ENCODE measurements at regions not wholly inside any gene's neighbourhood (a gene's known extent, or its start where the extent isn't known, plus 50 kb on each side); places are given as distances from the start of the nearest gene placed in this dataset.

DNA sequence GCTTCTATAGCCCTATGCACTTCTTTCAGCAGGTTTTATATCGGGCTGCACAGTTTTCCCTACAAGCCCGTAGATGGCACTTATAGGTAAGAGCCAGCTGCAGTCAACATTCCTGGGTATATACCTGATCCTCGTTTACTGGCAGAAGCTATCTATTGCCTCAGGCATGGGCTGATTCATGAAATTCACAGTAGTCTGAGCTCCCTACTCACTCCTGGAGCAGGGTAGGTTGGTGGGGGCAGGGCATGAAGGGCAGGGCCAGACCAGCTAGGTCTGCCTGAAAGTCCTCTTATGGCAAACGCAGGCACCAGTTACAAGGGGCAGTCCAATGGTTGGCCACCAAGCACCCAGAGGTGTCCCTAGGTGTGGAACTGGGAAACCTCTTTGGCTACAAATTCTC, 345.8 kb downstream of the RPS29 start:
- DNase-seq (ENCODE audit: low read depth in 2 of 2) = no peak

GRCh38 chr14:49228552-49228951, 357.6 kb downstream of the RPS29 start:
- DNase-seq (ENCODE audit: low read depth in 2 of 2) = no peak

- no peak for DNase-seq (ENCODE audit: low read depth in 2 of 2)
These were observed 364.9 kb downstream of the RPS29 start for GRCh38 chr14:49221316-49221715.

- no peak for DNase-seq (ENCODE audit: low read depth in 2 of 2)
These were observed 365.7 kb downstream of the RPS29 start for GRCh38 chr14:49220492-49220891.

DNA sequence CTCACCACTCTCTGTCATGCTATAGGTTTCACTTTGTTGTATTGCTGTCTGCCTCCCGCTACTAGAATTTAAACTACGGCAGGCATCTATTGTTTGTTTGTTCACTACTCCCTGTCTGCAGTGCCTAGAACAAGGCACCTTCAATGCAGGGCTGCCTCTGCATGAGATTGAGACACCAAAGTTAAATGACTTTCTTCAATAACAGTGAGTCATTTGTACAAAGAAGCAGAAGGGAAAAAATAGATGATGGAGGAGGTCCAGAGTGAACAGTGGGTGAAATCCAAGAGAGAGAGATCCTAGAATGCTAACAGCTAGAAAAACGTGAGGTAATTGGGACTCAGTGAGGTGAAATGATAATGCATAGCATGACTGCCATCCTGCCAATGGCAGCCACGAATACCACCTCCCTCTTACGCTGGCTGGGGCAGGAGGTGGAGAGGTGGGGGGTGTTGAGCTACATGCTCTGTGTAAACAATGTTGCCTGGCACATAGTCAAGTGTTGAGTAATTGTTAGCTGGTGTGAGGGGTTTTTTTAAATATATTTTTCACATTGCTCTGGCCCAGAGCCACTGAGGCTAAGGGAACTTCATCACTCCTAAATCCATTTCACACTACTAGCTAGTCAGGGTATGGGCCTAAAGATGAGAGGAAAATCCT, 367.6 kb downstream of the RPS29 start:
- DNase-seq (ENCODE audit: low read depth in 2 of 2) = no peak

DNA sequence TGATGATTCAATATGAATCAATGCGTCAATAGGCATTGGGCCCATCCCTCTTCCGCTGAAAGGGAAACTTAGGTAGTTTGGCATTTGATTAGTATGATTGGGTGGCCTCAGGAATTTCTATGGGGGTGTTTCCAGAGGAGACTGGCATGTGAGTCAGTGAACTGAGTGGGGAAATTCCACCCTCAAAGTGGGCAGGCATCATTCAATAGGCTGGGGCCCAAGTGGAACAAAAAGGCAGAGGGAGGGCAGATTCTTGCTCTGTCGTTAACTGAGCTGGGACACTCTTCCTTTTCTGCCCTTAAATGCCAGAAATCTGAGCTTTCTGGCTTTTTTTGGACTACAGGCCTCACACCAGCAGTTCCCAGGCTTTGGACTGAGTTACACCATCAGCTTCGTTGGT, 373.5 kb downstream of the RPS29 start:
- no peak for DNase-seq (ENCODE audit: low read depth in 2 of 2)

DNA sequence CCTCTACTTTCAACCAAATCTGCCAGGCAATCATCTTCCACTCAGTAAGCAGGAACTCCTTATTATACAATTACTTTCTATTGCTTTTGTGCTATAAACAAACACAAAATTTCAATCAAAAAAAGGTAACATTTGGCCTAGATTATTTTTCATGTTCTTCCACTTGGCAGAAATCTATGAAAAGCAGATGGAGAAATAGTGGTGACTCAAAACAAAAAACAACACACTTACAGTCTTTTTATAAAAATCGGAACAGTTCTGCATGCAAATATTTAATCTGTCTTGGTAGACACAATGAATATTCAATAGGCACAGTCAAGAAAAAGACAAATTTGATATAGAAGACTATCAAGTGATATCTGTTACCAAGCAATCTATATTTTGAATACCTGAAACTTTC, 376.8 kb downstream of the RPS29 start:
- no peak for DNase-seq (ENCODE audit: low read depth in 2 of 2)

- DNase-seq (ENCODE audit: low read depth in 2 of 2) = no peak
These were observed 379.4 kb downstream of the RPS29 start for GRCh38 chr14:49206828-49207227.

- no peak for DNase-seq (ENCODE audit: low read depth in 2 of 2)
These were observed 382.5 kb downstream of the RPS29 start for GRCh38 chr14:49203676-49204075.

DNA sequence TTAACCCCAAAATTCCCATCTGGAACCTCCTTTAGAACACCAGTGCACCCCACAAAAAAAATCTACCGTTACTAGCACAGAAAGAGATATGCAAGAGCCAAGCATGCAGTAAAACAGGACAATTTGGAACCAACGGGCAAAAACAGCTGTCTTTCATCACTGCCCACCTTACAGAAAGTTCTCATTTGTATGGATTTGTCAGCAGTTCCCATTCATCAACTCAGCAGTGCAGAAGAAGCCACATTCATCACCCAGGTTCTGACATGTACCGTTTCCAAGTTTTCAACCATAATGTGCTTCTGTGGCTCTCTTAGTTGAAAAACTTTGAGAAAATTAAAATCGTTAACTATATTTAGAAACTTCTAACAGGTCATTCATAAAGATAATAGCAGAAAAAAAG, 387.0 kb downstream of the RPS29 start:
- no peak for DNase-seq (ENCODE audit: low read depth in 2 of 2)

- DNase-seq (ENCODE audit: low read depth in 2 of 2) = no peak
These were observed 389.9 kb downstream of the RPS29 start for GRCh38 chr14:49196327-49196726.

DNA sequence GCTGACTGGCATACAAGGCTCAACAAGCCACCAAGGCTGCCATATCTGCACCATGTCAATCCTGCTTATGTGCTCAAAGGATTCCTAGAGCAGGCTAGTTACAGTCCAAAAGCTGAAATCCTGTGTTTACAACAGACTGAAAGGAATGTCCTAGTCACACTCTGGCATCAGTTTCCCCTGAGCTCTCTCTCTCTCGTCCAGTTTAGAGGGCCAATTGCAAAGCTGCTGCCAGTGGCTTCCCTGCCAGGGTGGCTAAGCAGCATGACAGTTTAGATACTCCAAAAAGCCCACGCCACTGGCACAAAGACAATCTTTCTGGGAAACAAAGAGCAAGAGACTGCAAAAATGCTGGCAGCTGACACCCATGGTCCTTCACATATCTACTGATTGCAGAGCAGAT, 392.1 kb downstream of the RPS29 start:
- DNase-seq (ENCODE audit: low read depth in 2 of 2) = no peak

- no peak for DNase-seq (ENCODE audit: low read depth in 2 of 2)
These were observed 392.7 kb downstream of the RPS29 start for GRCh38 chr14:49193332-49194065.

GRCh38 chr14:49191380-49191779, 394.8 kb downstream of the RPS29 start:
- DNase-seq (ENCODE audit: low read depth in 2 of 2) = no peak

DNA sequence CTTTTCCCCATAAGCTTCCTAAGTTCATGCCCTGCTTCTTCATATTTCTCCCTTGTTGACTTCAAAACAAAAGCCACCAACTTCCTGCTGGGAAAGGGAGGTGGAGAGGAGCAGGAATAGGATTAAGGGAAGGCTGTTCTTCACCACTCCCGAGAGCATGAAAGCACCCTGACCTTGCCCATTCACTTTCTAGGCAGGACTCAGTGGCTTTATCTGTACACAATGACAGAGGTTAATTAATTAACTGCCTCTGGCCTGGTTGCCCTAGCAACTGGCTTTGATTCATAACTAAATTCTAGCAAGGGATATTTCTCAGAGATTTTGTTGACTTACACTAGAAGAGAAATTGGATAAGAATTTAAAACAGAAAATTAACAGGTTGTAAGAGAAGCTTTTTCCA, 396.8 kb downstream of the RPS29 start:
- DNase-seq (ENCODE audit: low read depth in 2 of 2) = no peak

- no peak for DNase-seq (ENCODE audit: low read depth in 2 of 2)
These were observed 398.4 kb downstream of the RPS29 start for GRCh38 chr14:49187799-49188198.

DNA sequence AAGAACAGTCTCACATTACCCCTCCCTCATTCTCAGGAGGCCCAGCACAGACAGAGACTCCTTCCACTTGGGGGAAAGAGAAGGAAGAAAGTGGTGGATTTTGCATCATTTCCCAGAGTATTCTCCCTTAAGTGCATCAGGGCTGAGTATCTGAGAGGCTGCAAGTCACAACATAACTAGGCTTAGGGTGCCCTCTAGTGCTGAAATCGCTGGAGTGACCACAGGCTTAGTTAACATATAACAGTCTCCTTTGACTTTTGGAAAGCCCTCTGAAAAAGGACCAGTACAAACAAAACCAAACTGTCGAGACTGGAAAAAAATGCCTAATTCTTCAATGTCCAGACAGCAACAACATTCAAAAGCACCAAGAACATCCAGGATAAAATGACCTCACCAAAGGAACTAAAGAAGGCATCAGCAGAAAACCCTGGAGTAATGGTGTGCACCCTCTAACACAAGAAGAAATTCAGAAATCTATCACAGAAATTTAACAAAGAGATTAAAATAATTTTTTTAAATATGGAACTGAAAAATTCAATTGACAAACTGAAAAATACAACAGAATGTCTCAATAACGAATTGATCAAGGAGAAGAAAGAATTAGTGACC, 412.3 kb downstream of the RPS29 start:
- DNase-seq (ENCODE audit: low read depth in 2 of 2) = no peak

DNA sequence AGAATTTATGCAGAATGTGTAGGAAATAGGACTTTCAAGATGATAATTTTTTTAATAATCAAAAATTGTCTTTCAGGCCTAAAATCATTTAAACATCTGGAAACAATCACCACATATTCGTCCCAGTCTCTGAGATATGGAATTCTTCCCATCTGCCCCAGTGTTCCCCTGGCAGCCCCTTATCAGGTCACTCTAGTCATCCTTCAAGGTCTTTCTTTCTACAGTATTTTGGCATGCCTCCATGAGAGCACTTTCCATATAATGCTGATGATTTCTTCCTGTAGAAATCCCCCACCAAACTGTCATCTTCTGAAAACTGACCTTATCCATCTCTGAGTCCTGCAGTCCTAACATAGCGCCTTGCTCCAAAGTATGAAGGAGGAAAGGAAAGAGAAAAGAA, 422.1 kb downstream of the RPS29 start:
- no peak for DNase-seq (ENCODE audit: low read depth in 2 of 2)

GRCh38 chr14:49160983-49161382, 425.2 kb downstream of the RPS29 start:
- no peak for DNase-seq (ENCODE audit: low read depth in 2 of 2)

GRCh38 chr14:49159081-49159480, 427.1 kb downstream of the RPS29 start:
- DNase-seq (ENCODE audit: low read depth in 2 of 2) = no peak

DNA sequence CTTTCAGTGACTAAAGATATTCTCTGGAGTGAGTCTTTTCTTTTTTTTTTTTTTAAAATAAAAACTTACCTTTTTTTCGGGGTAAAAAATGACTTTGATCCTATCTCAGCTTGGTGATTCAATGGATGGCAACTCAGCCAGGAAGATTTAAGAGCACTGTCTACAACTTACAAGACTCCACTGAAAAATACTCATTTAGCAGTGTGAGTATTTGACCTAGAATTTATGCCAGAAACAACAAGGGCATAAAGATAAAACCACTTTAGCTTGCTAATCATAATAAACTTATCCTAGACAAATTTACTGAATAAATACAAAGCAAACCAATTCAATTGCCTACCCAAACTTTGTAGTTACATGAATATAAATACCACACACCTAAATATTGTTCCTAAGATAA, 446.6 kb downstream of the RPS29 start:
- no peak for DNase-seq (ENCODE audit: low read depth in 2 of 2)

- DNase-seq (ENCODE audit: low read depth in 2 of 2) = no peak
These were observed 451.2 kb downstream of the RPS29 start for GRCh38 chr14:49134940-49135339.

GRCh38 chr14:49121246-49121645, 464.9 kb downstream of the RPS29 start:
- DNase-seq (ENCODE audit: low read depth in 2 of 2) = no peak

Measured in stimulated activated CD4-positive, alpha-beta T cell treated with anti-CD3 and anti-CD28 coated beads, Interleukin-1b, Interleukin-23, amount 100 ng/mL, for 4 hours (primary cell).